HG02870 (cell line): ENCODE measurements at regions not wholly inside any gene's neighbourhood (a gene's known extent, or its start where the extent isn't known, plus 50 kb on each side); places are given as distances from the start of the nearest gene placed in this dataset.

Experiments used
- ATAC-seq: cut with Tn5 transposase; IDR thresholded peaks from one replicate; pipeline ENCODE4 v1.9.1; 2021; ENCODE audit warnings: mild to moderate bottlenecking, moderate library complexity; ENCODE audit not compliant: unreplicated experiment

- ATAC-seq: no peak
Measured at GRCh38 chr20:23180451-23180921, 94.4 kb upstream of the CD93 start.

- no peak for ATAC-seq
Measured at GRCh38 chr20:23179766-23180403, 93.8 kb upstream of the CD93 start.

- no peak for ATAC-seq
Measured at GRCh38 chr20:23178806-23179205, 92.7 kb upstream of the CD93 start.

- ATAC-seq: no peak
Measured at GRCh38 chr20:23174821-23175220, 88.7 kb upstream of the CD93 start.

GRCh38 chr20:23167431-23167830, 81.3 kb upstream of the CD93 start:
- ATAC-seq: no peak

GRCh38 chr20:23166563-23166962, 80.4 kb upstream of the CD93 start:
- ATAC-seq: no peak

- ATAC-seq: no peak
Measured at GRCh38 chr20:23165964-23166363, 79.8 kb upstream of the CD93 start.

GRCh38 chr20:23165307-23165750, 79.2 kb upstream of the CD93 start:
- ATAC-seq: no peak

GRCh38 chr20:23164176-23164601, 78.1 kb upstream of the CD93 start:
- ATAC-seq: no peak

GRCh38 chr20:23163562-23163961, 77.4 kb upstream of the CD93 start:
- ATAC-seq: no peak

- no peak for ATAC-seq
Measured at GRCh38 chr20:23162887-23163286, 76.8 kb upstream of the CD93 start.

GRCh38 chr20:23161968-23162696, 76.0 kb upstream of the CD93 start:
- ATAC-seq: no peak

GRCh38 chr20:23161244-23161891, 75.2 kb upstream of the CD93 start:
- ATAC-seq: peak; percentile 55

GRCh38 chr20:23160536-23161243, 74.6 kb upstream of the CD93 start:
- no peak for ATAC-seq

GRCh38 chr20:23159947-23160318, 73.8 kb upstream of the CD93 start:
- peak; percentile 43 for ATAC-seq

GRCh38 chr20:23159256-23159946, 73.3 kb upstream of the CD93 start:
- ATAC-seq: no peak

GRCh38 chr20:23157734-23158133, 71.6 kb upstream of the CD93 start:
- no peak for ATAC-seq

GRCh38 chr20:23156842-23157423, 70.8 kb upstream of the CD93 start:
- ATAC-seq: no peak

GRCh38 chr20:23156170-23156841, 70.2 kb upstream of the CD93 start:
- ATAC-seq: no peak

- no peak for ATAC-seq
Measured at GRCh38 chr20:23155141-23155590, 69.0 kb upstream of the CD93 start.
